Loucy (cell line): ENCODE measurements at regions not wholly inside any gene's neighbourhood (a gene's known extent, or its start where the extent isn't known, plus 50 kb on each side); places are given as distances from the start of the nearest gene placed in this dataset.

Experiments
- H2AFZ ChIP-seq: fragments of 200-600 bp; sonication (generic); 2 replicates; pipeline ENCODE4 v1.6.0; 2016; ENCODE audit warnings: antibody characterized with exemption, mild to moderate bottlenecking, low read length, moderate library complexity
- H3F3A ChIP-seq: fragments of 200-600 bp; 2 replicates; pipeline ENCODE4 v1.6.0; 2016; ENCODE audit warnings: antibody characterized with exemption, low read depth, mild to moderate bottlenecking
- H3K27me3 ChIP-seq: fragments of 200-600 bp; sonication (generic); 2 replicates; pipeline ENCODE4 v1.6.1; 2014; ENCODE audit warnings: low read length, mild to moderate bottlenecking; ENCODE audit not compliant: insufficient read depth, poor library complexity, severe bottlenecking
- H3K36me3 ChIP-seq: fragments of 200-600 bp; sonication (generic); 2 replicates; pipeline ENCODE4 v1.6.1; 2016; ENCODE audit warnings: low read length; ENCODE audit not compliant: insufficient read depth
- H3K4me1 ChIP-seq: fragments of 200-600 bp; sonication (generic); 2 replicates; pipeline ENCODE4 v1.5.1; 2014; ENCODE audit warnings: low read length, mild to moderate bottlenecking; ENCODE audit not compliant: insufficient read depth, poor library complexity, severe bottlenecking
- H3K4me2 ChIP-seq: fragments of 200-600 bp; sonication (generic); 2 replicates; pipeline ENCODE4 v1.6.0; 2014; ENCODE audit warnings: antibody characterized with exemption, low read length, low read depth, mild to moderate bottlenecking; ENCODE audit not compliant: poor library complexity, severe bottlenecking
- H3K4me3 ChIP-seq: fragments of 200-600 bp; sonication (generic); 2 replicates; pipeline ENCODE4 v1.5.1; 2014; ENCODE audit warnings: low read length, mild to moderate bottlenecking, mixed read lengths; ENCODE audit not compliant: poor library complexity, severe bottlenecking
- H3K79me2 ChIP-seq: fragments of 200-600 bp; sonication (generic); 2 replicates; pipeline ENCODE4 v1.6.1; 2014; ENCODE audit warnings: low read length; ENCODE audit not compliant: insufficient read depth
- H3K9ac ChIP-seq: fragments of 200-600 bp; sonication (generic); 2 replicates; pipeline ENCODE4 v1.6.0; 2014; ENCODE audit warnings: mild to moderate bottlenecking, low read depth, low read length, moderate library complexity; ENCODE audit not compliant: poor library complexity, severe bottlenecking
- H3K9me2 ChIP-seq: fragments of 200-600 bp; sonication (generic); replicated peaks from 2 replicates; pipeline ENCODE4 v1.6.1; 2016; ENCODE audit warnings: low read depth, low read length, mixed read lengths
- H3K9me3 ChIP-seq: fragments of 200-600 bp; sonication (generic); 2 replicates; pipeline ENCODE4 v1.6.1; 2014; ENCODE audit warnings: mild to moderate bottlenecking, antibody characterized with exemption, low read length, low read depth; ENCODE audit not compliant: insufficient read depth
- H4K20me1 ChIP-seq: fragments of 200-600 bp; sonication (generic); 2 replicates; pipeline ENCODE4 v1.6.0; 2014; ENCODE audit warnings: antibody characterized with exemption, low read length, mild to moderate bottlenecking; ENCODE audit not compliant: insufficient read depth, poor library complexity, severe bottlenecking
- EZH2phosphoT487 ChIP-seq: fragments of 200-600 bp; IDR thresholded peaks from 2 replicates; pipeline ENCODE4 v1.6.1; 2018; ENCODE audit warnings: antibody characterized with exemption, mild to moderate bottlenecking, moderate library complexity, borderline replicate concordance
- TF ChIP-seq, protein P1 (sequence below): fragments of 200-600 bp; sonication (generic); conservative IDR thresholded peaks from 2 replicates; pipeline ENCODE4 v1.5.1; 2014; ENCODE audit warnings: mild to moderate bottlenecking, antibody characterized with exemption, low read length

DNA sequence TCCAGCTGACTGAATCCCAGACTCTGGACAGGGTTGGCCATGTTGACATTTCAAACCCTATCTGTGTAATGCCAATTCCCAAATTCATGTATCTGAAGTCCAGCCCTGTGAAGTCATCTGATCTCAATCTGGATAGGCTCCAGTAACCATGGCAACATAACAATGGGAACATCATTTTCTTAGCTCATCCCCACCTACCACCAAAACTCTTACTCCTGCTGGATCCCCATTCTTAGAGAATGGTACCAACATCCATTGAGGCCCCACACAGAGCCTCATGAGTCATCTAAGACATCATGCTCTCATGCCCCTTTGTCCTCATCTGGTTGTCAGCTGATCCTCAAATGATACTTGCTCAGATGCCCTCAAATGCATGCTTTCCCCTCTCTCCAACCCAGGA, 58.9 kb upstream of the TEX51 start:
- H3K27me3 ChIP-seq: no peaks in the 10 kb centered on the region
- no peaks in the 10 kb centered on the region for H3K36me3 ChIP-seq
- H3K9ac ChIP-seq: no peak overlapping the region
- no peaks in the 10 kb centered on the region for H3F3A ChIP-seq
- no peaks in the 10 kb centered on the region for H3K4me1 ChIP-seq
- H3K9me3 ChIP-seq: no peaks in the 10 kb centered on the region
- H3K79me2 ChIP-seq: no peaks in the 10 kb centered on the region
- H3K4me2 ChIP-seq: no peak overlapping the region
- no peak overlapping the region for H3K4me3 ChIP-seq
- H2AFZ ChIP-seq: no peak overlapping the region
- TF ChIP-seq EZH2phosphoT487: no peak
- TF ChIP-seq, protein P1, sequence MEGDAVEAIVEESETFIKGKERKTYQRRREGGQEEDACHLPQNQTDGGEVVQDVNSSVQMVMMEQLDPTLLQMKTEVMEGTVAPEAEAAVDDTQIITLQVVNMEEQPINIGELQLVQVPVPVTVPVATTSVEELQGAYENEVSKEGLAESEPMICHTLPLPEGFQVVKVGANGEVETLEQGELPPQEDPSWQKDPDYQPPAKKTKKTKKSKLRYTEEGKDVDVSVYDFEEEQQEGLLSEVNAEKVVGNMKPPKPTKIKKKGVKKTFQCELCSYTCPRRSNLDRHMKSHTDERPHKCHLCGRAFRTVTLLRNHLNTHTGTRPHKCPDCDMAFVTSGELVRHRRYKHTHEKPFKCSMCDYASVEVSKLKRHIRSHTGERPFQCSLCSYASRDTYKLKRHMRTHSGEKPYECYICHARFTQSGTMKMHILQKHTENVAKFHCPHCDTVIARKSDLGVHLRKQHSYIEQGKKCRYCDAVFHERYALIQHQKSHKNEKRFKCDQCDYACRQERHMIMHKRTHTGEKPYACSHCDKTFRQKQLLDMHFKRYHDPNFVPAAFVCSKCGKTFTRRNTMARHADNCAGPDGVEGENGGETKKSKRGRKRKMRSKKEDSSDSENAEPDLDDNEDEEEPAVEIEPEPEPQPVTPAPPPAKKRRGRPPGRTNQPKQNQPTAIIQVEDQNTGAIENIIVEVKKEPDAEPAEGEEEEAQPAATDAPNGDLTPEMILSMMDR: no peak
- H3K9me2 ChIP-seq: no peaks in the 10 kb centered on the region
- no peaks in the 10 kb centered on the region for H4K20me1 ChIP-seq

DNA sequence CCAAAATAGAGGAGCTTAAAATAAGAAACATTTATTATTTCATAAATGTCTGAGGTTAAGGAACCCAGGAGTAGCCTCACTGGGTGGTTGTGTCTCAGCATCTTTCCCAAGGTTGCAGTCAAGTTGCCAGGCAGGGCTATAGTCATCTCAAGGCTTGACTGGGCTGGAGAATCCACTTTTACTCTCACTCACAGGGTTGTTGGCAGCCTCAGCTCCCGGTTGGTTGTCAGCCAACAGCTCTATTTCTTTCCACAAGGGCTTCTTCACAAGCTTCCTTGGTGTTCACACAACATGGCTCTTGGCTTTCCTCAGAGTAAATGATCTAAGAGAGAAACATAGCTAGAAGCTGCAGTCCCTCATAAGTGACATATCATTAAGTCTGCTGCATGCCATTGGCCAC, 55.6 kb upstream of the TEX51 start:
- H3K27me3 ChIP-seq: no peaks in the 10 kb centered on the region
- H4K20me1 ChIP-seq: no peaks in the 10 kb centered on the region
- TF ChIP-seq EZH2phosphoT487: no peak
- TF ChIP-seq, protein P1: no peak
- no peaks in the 10 kb centered on the region for H3K9me3 ChIP-seq
- no peak overlapping the region for H3K4me2 ChIP-seq
- H3K4me3 ChIP-seq: no peak overlapping the region
- H2AFZ ChIP-seq: no peak overlapping the region
- no peaks in the 10 kb centered on the region for H3K9me2 ChIP-seq
- no peaks in the 10 kb centered on the region for H3K36me3 ChIP-seq
- no peaks in the 10 kb centered on the region for H3K4me1 ChIP-seq
- no peak overlapping the region for H3K9ac ChIP-seq
- no peaks in the 10 kb centered on the region for H3F3A ChIP-seq
- no peaks in the 10 kb centered on the region for H3K79me2 ChIP-seq

DNA sequence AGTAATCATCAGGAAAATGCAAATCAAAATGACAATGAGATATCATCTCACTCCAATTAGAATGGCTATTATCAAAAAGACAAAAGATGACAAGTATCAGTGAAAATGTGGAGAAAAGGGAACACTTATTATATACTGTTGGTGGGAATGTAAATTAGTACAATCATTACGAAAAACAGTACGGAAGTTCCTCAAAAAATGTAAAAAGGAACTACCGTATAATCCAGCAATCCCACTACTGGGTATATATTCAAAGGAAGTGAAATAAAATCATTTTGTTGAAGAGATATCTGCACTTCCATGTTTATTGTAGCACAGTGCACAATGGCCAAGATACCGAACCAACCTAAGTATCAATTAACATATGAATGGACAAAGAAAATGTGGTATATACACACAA, 52.4 kb upstream of the TEX51 start:
- Histone ChIP-seq H3K79me2 (no peaks in the 10 kb centered on the region), H3K4me2 (no peak overlapping the region), H3K9me2 (no peaks in the 10 kb centered on the region), H2AFZ (no peak overlapping the region), H3K4me1 (no peaks in the 10 kb centered on the region), H4K20me1 (no peaks in the 10 kb centered on the region), H3K9ac (no peak overlapping the region), H3F3A (no peaks in the 10 kb centered on the region), H3K4me3 (no peak overlapping the region), H3K27me3 (no peaks in the 10 kb centered on the region), H3K36me3 (no peaks in the 10 kb centered on the region), H3K9me3 (no peaks in the 10 kb centered on the region)
- TF ChIP-seq EZH2phosphoT487: no peak
